ENCODE measurements at regions not wholly inside any gene's neighbourhood (a gene's known extent, or its start where the extent isn't known, plus 50 kb on each side); places are given as distances from the start of the nearest gene placed in this dataset.
A peak's percentile ranks its signal among the peaks of the same experiment; 100 is the strongest.

DNA sequence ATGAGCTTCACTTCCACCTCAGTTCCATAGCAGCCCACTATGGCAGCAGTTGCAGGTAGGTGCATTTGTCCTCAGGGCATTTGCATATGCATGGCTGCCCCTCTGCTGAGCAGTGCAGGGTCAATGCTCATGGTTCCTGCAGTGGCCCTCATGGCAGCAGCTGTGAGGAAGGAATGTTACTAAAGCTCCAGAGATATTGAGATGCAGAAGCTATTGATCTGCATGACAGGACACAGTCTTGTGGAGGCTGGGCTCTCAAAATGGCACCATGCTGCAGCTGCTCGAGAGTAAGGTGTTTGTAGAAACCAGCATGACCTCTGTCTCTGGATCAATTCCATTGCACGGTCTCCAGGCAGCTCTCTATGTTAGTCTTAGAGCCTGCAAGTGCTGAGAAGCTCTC, 179.2 kb upstream of the PCDH18 start:
- Histone ChIP-seq H3K36me3 (ENCODE audit: control insufficient read depth, insufficient read depth, low read length) (no peaks in the 10 kb centered on the region), H2BK20ac (ENCODE audit: low read depth, low read length) (no peak overlapping the region), H3K27me3 (ENCODE audit: control insufficient read depth, insufficient read depth, low read length) (no peaks in the 10 kb centered on the region), H2BK120ac (ENCODE audit: low read depth, low read length) (no peak overlapping the region; the same call in 1 of the 2 replicates), H2AK9ac (replicated peaks; ENCODE audit: low read depth, low read length, poor library complexity) (no peak overlapping the region), H2AFZ (replicated peaks; ENCODE audit: low read length, poor library complexity) (peak overlapping the region; percentile 48), H3K79me1 (ENCODE audit: low read depth in 1 of 2, low read length in 2 of 2) (no peaks in the 10 kb centered on the region), H3K4me2 (ENCODE audit: low read depth, low read length) (no peak overlapping the region), H3K9me3 (ENCODE audit: control insufficient read depth, insufficient read depth, low read length) (no peaks in the 10 kb centered on the region), H2AK5ac (ENCODE audit: low read depth, low read length) (peak overlapping the region; percentile 37; the same call in 1 of the 2 replicates), H3K9me1 (ENCODE audit: insufficient read depth, low read length) (no peaks in the 10 kb centered on the region), H3K18ac (ENCODE audit: low read depth, low read length) (no peak overlapping the region), H3K4me1 (ENCODE audit: control insufficient read depth, insufficient read depth, low read length) (peaks cover 1% of the 10 kb centered on the region; the same call in 1 of the 2 replicates), H4K91ac (ENCODE audit: insufficient read depth, low read depth, low read length) (no peak overlapping the region), H3K9ac (ENCODE audit: low read depth, low read length) (no peak overlapping the region), H3K4ac (ENCODE audit: low read depth, low read length) (no peak overlapping the region), H3K23ac (ENCODE audit: low read depth, low read length) (no peak overlapping the region), H3K56ac (ENCODE audit: extremely low read depth, insufficient read depth, low read length) (no peak overlapping the region), H2BK5ac (ENCODE audit: low read depth, low read length, poor library complexity, severe bottlenecking) (no peak overlapping the region), H4K8ac (ENCODE audit: low read depth in 2 of 2, low read length in 2 of 2) (no peak overlapping the region), H4K5ac (ENCODE audit: low read depth, low read length) (no peak overlapping the region), H3K27ac (ENCODE audit: insufficient read depth, low read length) (no peak overlapping the region), H2BK15ac (ENCODE audit: low read depth, low read length) (peak overlapping the region; percentile 44; the same call in 1 of the 3 replicates), H3K4me3 (ENCODE audit: insufficient read depth, low read depth, low read length) (no peak overlapping the region), H3K14ac (replicated peaks; ENCODE audit: low read depth, low read length) (no peak overlapping the region), H4K20me1 (ENCODE audit: insufficient read depth, low read length) (no peaks in the 10 kb centered on the region)
- BruUV-seq (replicated peaks), result no TSS peak
- ChIA-PET CTCF (no interaction called here), POLR2A (ENCODE audit: unreplicated experiment) (no interaction called here)
- intact Hi-C loops (cut with micrococcal nuclease), result no loop called here
- DNase-seq (no peak), ATAC-seq (ENCODE audit: low read depth) (no peak)
- in situ Hi-C loops (cut with MboI; ENCODE audit: low sequenced_read_pairs), result no loop called here
- TF ChIP-seq RAD21 (IDR thresholded peaks at IDR 0.05; ENCODE audit: low read length) (no peak), RCOR1 (IDR thresholded peaks at IDR 0.05; ENCODE audit: insufficient replicate concordance, low read length) (no peak), CHD1 (IDR thresholded peaks at IDR 0.05; ENCODE audit: low read depth, low read length) (no peak), MXI1 (IDR thresholded peaks at IDR 0.05; ENCODE audit: borderline replicate concordance, low read depth, low read length) (no peak), RFX5 (IDR thresholded peaks at IDR 0.05; ENCODE audit: low read depth, low read length) (no peak), MAFK (IDR thresholded peaks at IDR 0.05; ENCODE audit: low read depth, low read length) (no peak)
- TF ChIP-seq, protein P1, sequence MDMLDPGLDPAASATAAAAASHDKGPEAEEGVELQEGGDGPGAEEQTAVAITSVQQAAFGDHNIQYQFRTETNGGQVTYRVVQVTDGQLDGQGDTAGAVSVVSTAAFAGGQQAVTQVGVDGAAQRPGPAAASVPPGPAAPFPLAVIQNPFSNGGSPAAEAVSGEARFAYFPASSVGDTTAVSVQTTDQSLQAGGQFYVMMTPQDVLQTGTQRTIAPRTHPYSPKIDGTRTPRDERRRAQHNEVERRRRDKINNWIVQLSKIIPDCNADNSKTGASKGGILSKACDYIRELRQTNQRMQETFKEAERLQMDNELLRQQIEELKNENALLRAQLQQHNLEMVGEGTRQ (IDR thresholded peaks at IDR 0.05; ENCODE audit: low read depth, low read length), result no peak
- TF ChIP-seq, protein P2, sequence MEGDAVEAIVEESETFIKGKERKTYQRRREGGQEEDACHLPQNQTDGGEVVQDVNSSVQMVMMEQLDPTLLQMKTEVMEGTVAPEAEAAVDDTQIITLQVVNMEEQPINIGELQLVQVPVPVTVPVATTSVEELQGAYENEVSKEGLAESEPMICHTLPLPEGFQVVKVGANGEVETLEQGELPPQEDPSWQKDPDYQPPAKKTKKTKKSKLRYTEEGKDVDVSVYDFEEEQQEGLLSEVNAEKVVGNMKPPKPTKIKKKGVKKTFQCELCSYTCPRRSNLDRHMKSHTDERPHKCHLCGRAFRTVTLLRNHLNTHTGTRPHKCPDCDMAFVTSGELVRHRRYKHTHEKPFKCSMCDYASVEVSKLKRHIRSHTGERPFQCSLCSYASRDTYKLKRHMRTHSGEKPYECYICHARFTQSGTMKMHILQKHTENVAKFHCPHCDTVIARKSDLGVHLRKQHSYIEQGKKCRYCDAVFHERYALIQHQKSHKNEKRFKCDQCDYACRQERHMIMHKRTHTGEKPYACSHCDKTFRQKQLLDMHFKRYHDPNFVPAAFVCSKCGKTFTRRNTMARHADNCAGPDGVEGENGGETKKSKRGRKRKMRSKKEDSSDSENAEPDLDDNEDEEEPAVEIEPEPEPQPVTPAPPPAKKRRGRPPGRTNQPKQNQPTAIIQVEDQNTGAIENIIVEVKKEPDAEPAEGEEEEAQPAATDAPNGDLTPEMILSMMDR (conservative IDR thresholded peaks at IDR 0.05; ENCODE audit: low read depth, low read length), result no peak
- TF ChIP-seq, protein P3, sequence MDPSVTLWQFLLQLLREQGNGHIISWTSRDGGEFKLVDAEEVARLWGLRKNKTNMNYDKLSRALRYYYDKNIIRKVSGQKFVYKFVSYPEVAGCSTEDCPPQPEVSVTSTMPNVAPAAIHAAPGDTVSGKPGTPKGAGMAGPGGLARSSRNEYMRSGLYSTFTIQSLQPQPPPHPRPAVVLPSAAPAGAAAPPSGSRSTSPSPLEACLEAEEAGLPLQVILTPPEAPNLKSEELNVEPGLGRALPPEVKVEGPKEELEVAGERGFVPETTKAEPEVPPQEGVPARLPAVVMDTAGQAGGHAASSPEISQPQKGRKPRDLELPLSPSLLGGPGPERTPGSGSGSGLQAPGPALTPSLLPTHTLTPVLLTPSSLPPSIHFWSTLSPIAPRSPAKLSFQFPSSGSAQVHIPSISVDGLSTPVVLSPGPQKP (IDR thresholded peaks at IDR 0.05; ENCODE audit: borderline replicate concordance, low read depth, low read length), result no peak
- dilution Hi-C loops (cut with HindIII; ENCODE audit: low sequenced_read_pairs, unreplicated experiment), result no loop called here
- WGBS, 2 experiments (ENCODE audit: extremely low coverage in 2 of 2, insufficient read length in 1 of 2), result no CpG with 5 or more reads among the region's 2 CpGs

All from IMR-90 (cell line).